Skeletal muscle satellite cell (primary cell): ENCODE measurements at regions not wholly inside any gene's neighbourhood (a gene's known extent, or its start where the extent isn't known, plus 50 kb on each side); places are given as distances from the start of the nearest gene placed in this dataset.

Source experiments
- H3K27me3 ChIP-seq: 2 replicates; pipeline ENCODE4 v1.7.0; 2013; ENCODE audit warnings: low read length; ENCODE audit not compliant: control insufficient read depth, insufficient read depth
- H3K36me3 ChIP-seq: 2 replicates; pipeline ENCODE4 v1.7.0; 2013; ENCODE audit warnings: mild to moderate bottlenecking, control low read depth, low read length; ENCODE audit not compliant: insufficient read depth
- H3K4me1 ChIP-seq: 2 replicates; pipeline ENCODE4 v1.7.0; 2013; ENCODE audit warnings: low read length; ENCODE audit not compliant: control insufficient read depth, insufficient read depth
- H3K4me2 ChIP-seq: 2 replicates; pipeline ENCODE4 v1.7.0; 2013; ENCODE audit warnings: mild to moderate bottlenecking, low read length
- H3K4me3 ChIP-seq: 2 replicates; pipeline ENCODE4 v1.7.0; 2013; ENCODE audit warnings: low read length
- H3K9ac ChIP-seq: 2 replicates; pipeline ENCODE4 v1.7.0; 2013; ENCODE audit warnings: mild to moderate bottlenecking, low read depth, low read length, moderate library complexity
- H3K9me3 ChIP-seq: replicated peaks from 2 replicates; pipeline ENCODE4 v1.7.0; 2013; ENCODE audit warnings: mild to moderate bottlenecking, control low read depth, low read length

- Histone ChIP-seq H3K9ac (no peak overlapping the region), H3K36me3 (no peaks in the 10 kb centered on the region), H3K4me3 (no peak overlapping the region), H3K27me3 (no peaks in the 10 kb centered on the region), H3K9me3 (peaks cover 10% of the 10 kb centered on the region), H3K4me1 (no peaks in the 10 kb centered on the region), H3K4me2 (no peak overlapping the region)
These were observed 700.9 kb downstream of the AACS start for GRCh38 chr12:125766091-125766490.

GRCh38 chr12:125772403-125772802 lies 707.2 kb downstream of the AACS start:
- no peaks in the 10 kb centered on the region for H3K36me3 ChIP-seq
- H3K9ac ChIP-seq = no peak overlapping the region
- H3K4me2 ChIP-seq = no peak overlapping the region
- no peaks in the 10 kb centered on the region for H3K4me1 ChIP-seq
- H3K4me3 ChIP-seq = no peak overlapping the region
- no peaks in the 10 kb centered on the region for H3K27me3 ChIP-seq
- peaks cover 7% of the 10 kb centered on the region for H3K9me3 ChIP-seq

GRCh38 chr12:125773033-125773640 lies 707.9 kb downstream of the AACS start:
- H3K36me3 ChIP-seq = no peaks in the 10 kb centered on the region
- H3K9me3 ChIP-seq = peaks cover 6% of the 10 kb centered on the region
- H3K4me1 ChIP-seq = no peaks in the 10 kb centered on the region
- H3K4me2 ChIP-seq = no peak overlapping the region
- no peaks in the 10 kb centered on the region for H3K27me3 ChIP-seq
- no peak overlapping the region for H3K9ac ChIP-seq
- H3K4me3 ChIP-seq = no peak overlapping the region

- H3K4me1 ChIP-seq = no peaks in the 10 kb centered on the region
- no peak overlapping the region for H3K9ac ChIP-seq
- no peak overlapping the region for H3K4me3 ChIP-seq
- no peaks in the 10 kb centered on the region for H3K27me3 ChIP-seq
- H3K36me3 ChIP-seq = no peaks in the 10 kb centered on the region
- H3K9me3 ChIP-seq = peaks cover 6% of the 10 kb centered on the region
- no peak overlapping the region for H3K4me2 ChIP-seq
These were observed 710.3 kb downstream of the AACS start for GRCh38 chr12:125775507-125775906.

GRCh38 chr12:125776212-125776611 lies 711.0 kb downstream of the AACS start:
- H3K9ac ChIP-seq = no peak overlapping the region
- no peaks in the 10 kb centered on the region for H3K4me1 ChIP-seq
- H3K4me3 ChIP-seq = no peak overlapping the region
- H3K4me2 ChIP-seq = no peak overlapping the region
- no peaks in the 10 kb centered on the region for H3K36me3 ChIP-seq
- H3K9me3 ChIP-seq = peaks cover 6% of the 10 kb centered on the region
- no peaks in the 10 kb centered on the region for H3K27me3 ChIP-seq

GRCh38 chr12:125786143-125786542 lies 720.9 kb downstream of the AACS start:
- H3K4me2 ChIP-seq = no peak overlapping the region
- no peak overlapping the region for H3K9ac ChIP-seq
- H3K4me3 ChIP-seq = no peak overlapping the region
- no peaks in the 10 kb centered on the region for H3K4me1 ChIP-seq
- H3K27me3 ChIP-seq = no peaks in the 10 kb centered on the region
- H3K36me3 ChIP-seq = no peaks in the 10 kb centered on the region
- peaks cover 10% of the 10 kb centered on the region for H3K9me3 ChIP-seq

- Histone ChIP-seq H3K9ac (no peak overlapping the region), H3K4me3 (no peak overlapping the region), H3K4me1 (no peaks in the 10 kb centered on the region), H3K4me2 (no peak overlapping the region), H3K27me3 (no peaks in the 10 kb centered on the region), H3K9me3 (peaks cover 16% of the 10 kb centered on the region), H3K36me3 (no peaks in the 10 kb centered on the region)
These were observed 729.2 kb downstream of the AACS start for GRCh38 chr12:125794401-125794800.

GRCh38 chr12:125797421-125798175 lies 732.4 kb downstream of the AACS start:
- H3K4me2 ChIP-seq = no peak overlapping the region
- H3K9ac ChIP-seq = no peak overlapping the region
- H3K4me1 ChIP-seq = no peaks in the 10 kb centered on the region
- no peak overlapping the region for H3K4me3 ChIP-seq
- H3K36me3 ChIP-seq = no peaks in the 10 kb centered on the region
- no peaks in the 10 kb centered on the region for H3K27me3 ChIP-seq
- peaks cover 5% of the 10 kb centered on the region for H3K9me3 ChIP-seq

GRCh38 chr12:125804660-125805059 lies 739.4 kb downstream of the AACS start:
- Histone ChIP-seq H3K27me3 (no peaks in the 10 kb centered on the region), H3K9me3 (peaks cover 9% of the 10 kb centered on the region)

GRCh38 chr12:125824276-125824675 lies 759.0 kb downstream of the AACS start:
- no peak overlapping the region for H3K4me3 ChIP-seq
- no peaks in the 10 kb centered on the region for H3K9me3 ChIP-seq
- H3K4me2 ChIP-seq = no peak overlapping the region
- H3K4me1 ChIP-seq = no peaks in the 10 kb centered on the region
- H3K27me3 ChIP-seq = no peaks in the 10 kb centered on the region
- H3K36me3 ChIP-seq = no peaks in the 10 kb centered on the region
- no peak overlapping the region for H3K9ac ChIP-seq

More at GRCh38 chr12:125804660-125805059, 739.4 kb downstream of the AACS start:
- H3K9ac ChIP-seq = no peak overlapping the region
- H3K4me1 ChIP-seq = no peaks in the 10 kb centered on the region
- no peak overlapping the region for H3K4me3 ChIP-seq
- H3K36me3 ChIP-seq = no peaks in the 10 kb centered on the region
- no peak overlapping the region for H3K4me2 ChIP-seq

- no peaks in the 10 kb centered on the region for H3K36me3 ChIP-seq
- H3K9ac ChIP-seq = no peak overlapping the region
- no peaks in the 10 kb centered on the region for H3K27me3 ChIP-seq
- no peaks in the 10 kb centered on the region for H3K4me1 ChIP-seq
- no peak overlapping the region for H3K4me3 ChIP-seq
- H3K9me3 ChIP-seq = peaks cover 3% of the 10 kb centered on the region
- no peak overlapping the region for H3K4me2 ChIP-seq
These were observed 770.6 kb downstream of the AACS start for GRCh38 chr12:125835852-125836251.

GRCh38 chr12:125836647-125837046 lies 771.4 kb downstream of the AACS start:
- peaks cover 7% of the 10 kb centered on the region for H3K9me3 ChIP-seq
- no peak overlapping the region for H3K4me3 ChIP-seq
- H3K36me3 ChIP-seq = no peaks in the 10 kb centered on the region

More at GRCh38 chr12:125836647-125837046, 771.4 kb downstream of the AACS start:
- H3K9ac ChIP-seq = no peak overlapping the region
- H3K4me2 ChIP-seq = no peak overlapping the region
- no peaks in the 10 kb centered on the region for H3K27me3 ChIP-seq
- H3K4me1 ChIP-seq = no peaks in the 10 kb centered on the region
